HG03460 (cell line): ENCODE measurements at regions not wholly inside any gene's neighbourhood (a gene's known extent, or its start where the extent isn't known, plus 50 kb on each side); places are given as distances from the start of the nearest gene placed in this dataset.

Source experiments
- ATAC-seq: cut with Tn5 transposase; IDR thresholded peaks from one replicate; pipeline ENCODE4 v1.9.1; 2021; ENCODE audit not compliant: unreplicated experiment

DNA sequence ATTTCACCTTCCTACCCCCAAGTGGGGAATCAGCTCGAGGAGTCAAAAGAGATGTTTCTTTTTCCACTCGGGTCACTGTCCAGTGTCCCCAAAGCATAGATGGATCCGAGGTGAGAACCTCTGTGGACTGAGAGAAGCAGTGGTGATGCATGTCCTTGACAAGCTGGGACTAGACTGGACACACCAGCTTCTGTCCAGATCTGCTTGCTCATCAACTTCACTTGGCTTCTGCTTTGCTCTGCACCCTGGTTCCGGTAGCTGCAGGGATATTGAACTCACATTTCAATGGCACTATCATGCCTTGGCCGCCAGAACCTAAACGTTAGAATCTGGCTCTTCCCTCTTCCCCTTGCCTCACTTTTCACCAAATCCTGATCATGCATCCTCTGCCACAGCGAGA is 50.3 kb upstream of the CXCL12 start:
- ATAC-seq = no peak

DNA sequence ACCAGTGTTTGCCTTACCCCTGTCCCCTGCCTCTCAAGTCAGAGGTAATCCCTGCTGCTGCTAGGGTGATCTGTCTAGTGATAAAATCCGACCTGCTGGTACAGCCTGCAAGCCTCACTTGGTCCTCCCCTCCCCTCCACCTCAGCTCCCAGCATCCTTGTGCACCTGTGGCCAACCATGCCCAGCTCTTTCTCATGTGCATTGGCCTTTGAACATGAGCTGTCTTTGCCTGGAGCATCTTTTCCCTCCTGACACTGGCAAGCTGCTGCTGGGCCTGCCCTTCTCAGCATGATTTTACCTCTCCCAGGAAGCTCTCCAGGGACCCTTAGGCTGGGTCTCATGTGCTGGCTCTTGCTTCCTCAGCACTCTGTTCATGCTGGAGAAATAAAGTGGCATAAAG is 51.3 kb upstream of the CXCL12 start:
- ATAC-seq = no peak

- ATAC-seq = no peak
Observed at GRCh38 chr10:44437840-44438511, 53.1 kb upstream of the CXCL12 start.

DNA sequence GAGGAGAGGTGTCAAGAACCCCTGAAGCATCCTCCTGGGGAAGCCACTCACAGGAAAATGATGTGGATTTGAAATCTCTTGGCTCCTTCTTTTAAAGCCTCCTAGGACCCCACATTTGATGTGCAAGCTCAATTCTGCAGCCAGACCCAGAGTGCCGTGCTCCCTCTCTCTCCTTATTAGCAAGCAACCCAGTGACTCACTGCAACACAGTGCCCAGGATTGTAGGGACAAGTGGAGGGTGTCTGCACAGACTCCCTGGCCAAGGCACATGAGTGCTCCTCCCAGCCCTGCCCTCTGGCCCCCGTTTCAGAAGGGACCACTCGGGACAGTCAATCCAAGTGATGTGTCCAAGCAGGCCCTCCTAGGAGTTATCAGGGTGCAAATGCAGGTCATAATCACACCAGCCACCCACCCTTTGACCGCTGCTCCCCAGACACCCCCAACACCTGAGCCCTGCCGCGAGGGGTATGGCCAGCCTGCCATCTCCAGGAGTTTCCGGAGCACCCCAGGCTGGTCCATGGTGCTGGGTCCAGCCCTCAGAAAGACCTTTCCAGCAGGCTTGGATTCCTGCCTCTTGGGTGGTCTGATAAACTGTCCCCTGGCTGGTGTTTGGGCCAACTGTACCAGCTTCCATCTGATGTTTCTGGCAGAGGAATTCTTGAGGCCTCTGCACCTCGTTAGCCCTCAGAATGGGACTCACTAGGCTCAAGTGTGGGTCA is 54.5 kb upstream of the CXCL12 start:
- no peak for ATAC-seq

GRCh38 chr10:44439958-44440244 is 55.0 kb upstream of the CXCL12 start:
- no peak for ATAC-seq

DNA sequence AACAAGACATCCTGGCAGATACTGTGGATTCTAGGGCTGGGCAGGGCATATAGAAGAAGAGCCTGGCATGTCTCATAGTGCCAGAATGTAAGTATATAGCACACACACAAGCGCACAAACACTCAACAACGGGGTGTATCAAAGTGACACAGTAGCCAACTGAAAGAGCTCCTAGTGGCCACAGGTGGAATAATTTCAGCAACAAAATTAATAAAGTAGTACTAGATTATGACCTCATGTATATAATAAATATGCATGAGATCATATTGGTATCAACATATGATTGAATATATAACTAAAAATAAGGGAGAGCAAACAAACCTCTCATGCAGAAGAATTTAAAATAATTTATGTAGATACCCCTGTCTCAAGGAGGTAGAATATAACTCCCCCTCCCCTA is 72.4 kb upstream of the CXCL12 start:
- ATAC-seq = no peak

DNA sequence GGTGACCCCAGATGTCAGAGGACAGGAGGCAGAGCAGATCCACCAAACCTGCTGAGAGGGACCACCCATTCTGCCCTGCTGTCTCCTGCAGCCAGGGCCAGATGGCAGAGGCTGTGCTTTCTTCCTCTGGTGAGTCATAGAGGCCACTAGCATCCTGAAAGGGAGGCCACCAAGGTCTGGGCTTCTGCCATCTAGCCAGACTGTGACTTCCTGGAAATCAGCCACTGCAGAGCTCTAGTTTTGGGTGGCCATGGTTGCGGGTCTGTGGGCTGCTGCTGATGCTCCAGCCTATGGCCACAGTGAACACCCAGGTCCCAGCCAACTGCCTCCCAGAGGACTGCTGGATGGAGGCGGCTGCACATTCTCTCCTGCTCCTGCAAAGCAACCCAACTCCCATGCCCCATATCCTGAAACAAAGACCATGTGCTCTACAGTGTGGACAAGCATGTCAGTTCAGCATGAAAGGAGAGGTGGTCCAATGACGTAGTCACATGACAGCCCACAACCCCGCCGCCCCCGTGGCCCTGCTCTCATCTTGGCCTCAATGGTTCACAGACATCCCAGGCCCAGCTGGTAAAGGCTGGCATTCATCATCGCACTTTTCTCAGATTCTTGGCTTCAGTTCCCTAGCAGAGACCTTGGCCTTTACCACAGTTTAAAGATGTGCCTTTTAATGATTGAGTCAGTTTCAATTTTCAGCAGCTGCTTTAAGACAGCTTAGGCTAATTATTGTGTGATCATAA is 73.9 kb upstream of the CXCL12 start:
- no peak for ATAC-seq

- ATAC-seq = no peak
Observed at GRCh38 chr10:44459671-44460070, 74.8 kb upstream of the CXCL12 start.

- ATAC-seq = no peak
Observed at GRCh38 chr10:44460416-44460815, 75.5 kb upstream of the CXCL12 start.

DNA sequence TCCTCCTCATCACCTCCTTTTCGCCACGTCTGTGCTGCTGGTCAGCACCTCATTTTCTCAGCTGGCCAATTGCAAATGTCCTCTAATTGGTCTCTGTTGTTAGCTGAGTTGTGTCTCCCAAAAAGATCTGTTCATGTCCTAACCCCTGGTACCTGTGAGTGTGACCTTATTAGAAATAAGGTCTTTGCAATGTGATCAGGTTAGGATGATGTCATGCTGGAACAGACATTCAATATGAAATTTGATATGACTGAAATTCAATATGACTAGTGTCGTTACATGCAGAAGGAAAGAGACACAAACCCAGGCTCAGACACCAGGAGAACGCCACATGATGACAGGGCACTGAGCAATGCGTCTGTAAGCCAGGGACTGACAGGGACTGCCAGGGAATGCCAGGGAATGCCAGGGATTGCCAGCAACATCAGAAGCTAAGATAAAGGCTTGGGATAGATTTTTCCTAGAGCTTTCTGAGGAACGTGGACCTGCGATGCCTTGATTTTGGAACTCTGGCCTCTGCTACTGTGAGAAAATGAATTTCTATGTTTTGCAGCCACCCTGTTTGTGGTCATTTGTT is 77.5 kb upstream of the CXCL12 start:
- no peak for ATAC-seq

DNA sequence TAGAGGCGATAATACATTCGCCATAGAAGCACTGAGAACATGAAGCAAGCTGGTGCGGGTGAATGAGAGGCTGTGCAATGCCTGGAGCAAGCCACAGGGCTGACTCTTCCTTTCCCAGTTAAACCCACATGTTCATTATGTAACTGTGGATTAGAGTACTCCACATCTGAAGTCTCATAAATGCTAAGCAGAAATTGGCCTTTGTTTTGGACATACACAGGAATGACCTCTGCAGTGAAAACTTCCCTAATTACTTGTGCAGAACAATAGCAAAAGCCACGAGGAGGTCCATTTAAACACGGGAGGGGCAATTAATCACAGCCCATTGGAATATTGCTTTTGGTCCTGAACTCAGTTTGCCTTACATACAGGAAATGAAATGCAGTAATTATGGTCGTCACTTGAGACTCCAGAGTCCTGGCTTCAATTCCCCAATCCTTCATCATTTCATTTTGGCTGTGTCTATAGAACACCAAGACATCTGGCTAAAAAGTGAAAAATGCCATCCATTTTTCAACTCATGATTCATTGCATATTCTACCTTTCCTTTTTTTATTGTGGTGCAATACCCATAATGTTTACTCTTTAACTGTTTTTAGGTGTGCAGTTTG is 78.7 kb upstream of the CXCL12 start:
- no peak for ATAC-seq

- no peak for ATAC-seq
Observed at GRCh38 chr10:44464503-44464902, 79.6 kb upstream of the CXCL12 start.

- no peak for ATAC-seq
Observed at GRCh38 chr10:44465401-44466115, 80.7 kb upstream of the CXCL12 start.

- no peak for ATAC-seq
Observed at GRCh38 chr10:44466236-44466635, 81.3 kb upstream of the CXCL12 start.

GRCh38 chr10:44467090-44467489 is 82.2 kb upstream of the CXCL12 start:
- ATAC-seq = no peak

DNA sequence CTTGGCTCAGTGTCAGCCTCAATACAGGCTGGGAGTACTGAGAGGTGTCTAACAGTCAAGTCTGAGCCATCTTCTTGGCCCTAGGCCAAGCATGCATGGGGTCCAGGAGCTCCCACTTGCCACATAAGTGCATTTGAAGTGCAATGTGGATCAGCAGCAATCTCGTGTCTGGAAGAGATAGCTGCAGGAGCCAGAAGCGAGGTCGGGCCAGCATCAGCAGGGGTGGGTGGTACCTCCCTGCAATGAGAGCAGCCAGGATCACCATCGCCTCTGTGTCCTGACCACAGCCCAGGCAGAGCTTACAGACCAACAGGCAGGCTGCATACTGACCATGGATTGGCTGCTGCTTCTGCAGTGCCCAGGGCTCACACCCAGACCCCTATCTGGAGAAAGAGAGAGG is 83.0 kb upstream of the CXCL12 start:
- no peak for ATAC-seq

DNA sequence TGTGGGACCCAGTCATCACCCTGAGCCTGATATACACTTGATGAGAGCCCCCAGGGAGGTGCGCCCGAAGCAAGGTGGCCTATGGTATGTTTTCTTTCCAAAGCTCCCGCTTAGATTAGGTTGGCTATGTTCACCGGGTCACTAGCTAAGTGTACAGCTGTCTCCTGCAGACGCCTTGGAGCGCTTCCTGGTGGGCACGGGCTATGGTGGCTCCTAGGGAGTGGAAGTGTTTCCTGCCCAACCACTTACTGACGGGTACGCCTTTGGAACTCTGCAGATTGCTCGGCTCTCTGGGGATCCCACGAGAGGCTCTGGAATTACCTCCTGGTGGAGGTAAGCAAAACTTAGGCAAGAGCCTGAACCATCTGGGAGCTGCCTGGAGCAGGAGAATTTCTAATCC is 83.6 kb upstream of the CXCL12 start:
- ATAC-seq = no peak

DNA sequence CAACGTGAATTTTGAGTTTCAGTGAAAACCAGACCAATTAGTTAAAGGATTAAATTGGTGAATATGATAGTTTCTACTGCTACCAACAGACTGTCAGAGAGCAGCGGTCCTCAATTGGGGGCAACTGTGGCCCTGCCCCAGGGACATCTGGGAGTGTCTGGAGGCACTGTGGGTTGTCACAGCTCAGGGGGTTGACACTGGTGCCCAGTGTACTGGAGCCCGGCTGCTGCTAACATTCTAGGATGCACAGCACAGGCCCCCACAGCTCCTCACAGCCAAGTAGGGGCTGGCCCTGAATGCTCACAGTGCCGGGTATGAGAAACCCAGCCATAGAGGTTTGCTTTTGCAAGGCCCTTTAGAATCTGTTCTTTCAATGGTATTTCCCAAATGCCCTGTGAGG is 84.1 kb upstream of the CXCL12 start:
- no peak for ATAC-seq

- no peak for ATAC-seq
Observed at GRCh38 chr10:44470784-44471183, 85.9 kb upstream of the CXCL12 start.

- ATAC-seq = no peak
Observed at GRCh38 chr10:44471410-44471809, 86.5 kb upstream of the CXCL12 start.

DNA sequence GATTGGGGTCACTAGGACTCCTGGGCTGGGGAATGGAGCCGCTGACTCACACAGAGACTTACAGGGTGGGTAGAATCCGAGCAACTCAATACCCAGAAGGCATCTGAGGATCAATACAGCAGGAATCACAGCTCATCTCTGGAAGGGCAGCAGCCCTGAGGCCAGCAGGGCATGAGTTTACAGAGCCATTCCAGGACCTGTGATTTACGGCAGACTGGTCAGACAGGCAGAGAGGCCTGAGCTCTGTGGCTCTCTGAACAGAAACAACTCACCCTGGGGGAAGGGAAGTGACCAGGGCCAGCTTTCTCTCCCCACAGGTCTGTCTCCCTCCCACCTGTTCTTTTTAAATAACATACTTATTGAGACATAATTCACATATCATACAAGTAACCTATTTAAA is 88.2 kb upstream of the CXCL12 start:
- ATAC-seq = no peak
